Neuron (in vitro differentiated cells): ENCODE measurements at regions not wholly inside any gene's neighbourhood (a gene's known extent, or its start where the extent isn't known, plus 50 kb on each side); places are given as distances from the start of the nearest gene placed in this dataset.

Experiments
- H2AFZ ChIP-seq: one replicate; pipeline ENCODE4 v1.6.1; 2013; ENCODE audit warnings: low read depth, mild to moderate bottlenecking, inconsistent platforms, low read length, moderate library complexity
- H3K27me3 ChIP-seq: one replicate; pipeline ENCODE4 v1.6.1; 2013; ENCODE audit warnings: low read length; ENCODE audit not compliant: insufficient read depth
- H3K36me3 ChIP-seq: one replicate; pipeline ENCODE4 v1.6.1; 2013; ENCODE audit warnings: low read length; ENCODE audit not compliant: insufficient read depth
- H3K4me1 ChIP-seq: one replicate; pipeline ENCODE4 v1.6.1; 2013; ENCODE audit warnings: low read length; ENCODE audit not compliant: insufficient read depth
- H3K4me3 ChIP-seq: 2 replicates; pipeline ENCODE4 v1.5.1; 2013; ENCODE audit warnings: mild to moderate bottlenecking, low read length, moderate library complexity
- H3K9me3 ChIP-seq: one replicate; pipeline ENCODE4 v1.6.1; 2013; ENCODE audit warnings: low read length

DNA sequence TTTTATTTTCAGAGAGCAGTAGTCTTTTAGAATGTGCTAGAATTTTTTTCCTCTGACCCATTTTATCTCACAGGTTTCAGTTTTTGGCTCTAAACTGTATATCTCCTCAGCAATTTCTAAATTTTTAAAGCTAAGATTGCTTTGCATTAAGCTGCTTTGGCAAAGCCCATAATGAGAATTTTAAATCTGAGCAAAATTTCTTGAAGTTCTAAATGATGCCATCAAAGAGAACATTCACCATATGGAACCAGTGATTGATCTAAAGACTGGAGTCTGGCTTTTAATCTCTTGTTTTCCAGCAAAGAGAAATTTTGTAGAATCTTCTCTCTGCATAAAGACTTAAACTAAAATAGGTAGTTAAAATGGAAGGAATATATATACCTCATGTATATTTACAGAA lies 313.6 kb downstream of the TBC1D32 start:
- Histone ChIP-seq H2AFZ (no peak overlapping the region), H3K4me3 (no peak overlapping the region), H3K9me3 (no peaks in the 10 kb centered on the region), H3K4me1 (no peaks in the 10 kb centered on the region), H3K36me3 (no peaks in the 10 kb centered on the region), H3K27me3 (no peaks in the 10 kb centered on the region)

GRCh38 chr6:121008553-121008952 lies 325.7 kb downstream of the TBC1D32 start:
- no peaks in the 10 kb centered on the region for H3K4me1 ChIP-seq
- H2AFZ ChIP-seq = no peak overlapping the region
- no peaks in the 10 kb centered on the region for H3K9me3 ChIP-seq
- H3K4me3 ChIP-seq = no peak overlapping the region
- no peaks in the 10 kb centered on the region for H3K27me3 ChIP-seq
- H3K36me3 ChIP-seq = no peaks in the 10 kb centered on the region

GRCh38 chr6:121006024-121006423 lies 328.3 kb downstream of the TBC1D32 start:
- H3K36me3 ChIP-seq = no peaks in the 10 kb centered on the region
- no peak overlapping the region for H3K4me3 ChIP-seq
- no peaks in the 10 kb centered on the region for H3K9me3 ChIP-seq
- no peaks in the 10 kb centered on the region for H3K4me1 ChIP-seq
- H3K27me3 ChIP-seq = no peaks in the 10 kb centered on the region
- H2AFZ ChIP-seq = no peak overlapping the region

DNA sequence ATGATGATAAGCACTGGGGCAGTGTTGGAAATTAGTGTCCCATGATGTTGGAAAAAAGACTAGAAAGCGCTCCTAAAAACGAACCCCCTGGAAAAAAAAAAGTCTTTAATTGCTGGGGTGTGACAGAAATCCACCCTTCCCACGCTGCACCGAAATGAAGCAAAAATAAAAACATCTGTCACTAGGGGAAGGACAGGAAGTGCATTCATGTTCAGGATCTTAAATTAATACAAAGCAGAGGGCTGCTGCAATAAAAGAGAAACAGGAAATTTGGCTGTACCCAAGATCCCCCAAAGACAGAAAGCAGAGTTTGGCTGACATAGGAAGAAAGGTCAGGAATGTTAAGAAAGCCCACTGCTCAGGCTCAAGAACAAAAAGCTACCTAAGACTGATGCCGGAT lies 333.9 kb downstream of the TBC1D32 start:
- no peaks in the 10 kb centered on the region for H3K27me3 ChIP-seq
- no peaks in the 10 kb centered on the region for H3K4me1 ChIP-seq
- no peak overlapping the region for H2AFZ ChIP-seq
- no peaks in the 10 kb centered on the region for H3K9me3 ChIP-seq
- no peaks in the 10 kb centered on the region for H3K36me3 ChIP-seq
- H3K4me3 ChIP-seq = no peak overlapping the region

- Histone ChIP-seq H3K9me3 (no peaks in the 10 kb centered on the region), H3K4me3 (no peak overlapping the region), H3K27me3 (no peaks in the 10 kb centered on the region), H3K36me3 (no peaks in the 10 kb centered on the region), H2AFZ (no peak overlapping the region), H3K4me1 (peaks cover 3% of the 10 kb centered on the region)
Measured at GRCh38 chr6:120996340-120996739, 337.9 kb downstream of the TBC1D32 start.

DNA sequence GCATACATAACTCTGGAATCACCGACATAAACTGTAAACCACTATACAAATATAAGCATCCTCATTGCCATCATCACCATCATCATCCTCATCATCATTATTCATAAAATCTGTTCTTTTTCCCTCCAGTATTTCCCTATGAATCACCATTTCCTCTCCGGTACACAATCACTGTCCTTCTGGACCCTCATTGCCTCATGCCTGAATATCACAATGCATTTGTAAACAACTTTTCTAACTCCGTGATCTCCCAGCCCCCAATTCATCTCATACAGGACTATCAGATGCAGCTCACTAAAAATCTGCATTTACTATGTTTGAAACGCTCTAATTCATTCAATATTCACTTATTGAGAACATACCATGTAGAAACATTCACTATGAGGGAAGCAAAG lies 339.7 kb downstream of the TBC1D32 start:
- Histone ChIP-seq H3K4me1 (peaks cover 3% of the 10 kb centered on the region), H3K27me3 (no peaks in the 10 kb centered on the region), H3K4me3 (no peak overlapping the region), H3K9me3 (no peaks in the 10 kb centered on the region), H2AFZ (no peak overlapping the region), H3K36me3 (no peaks in the 10 kb centered on the region)

DNA sequence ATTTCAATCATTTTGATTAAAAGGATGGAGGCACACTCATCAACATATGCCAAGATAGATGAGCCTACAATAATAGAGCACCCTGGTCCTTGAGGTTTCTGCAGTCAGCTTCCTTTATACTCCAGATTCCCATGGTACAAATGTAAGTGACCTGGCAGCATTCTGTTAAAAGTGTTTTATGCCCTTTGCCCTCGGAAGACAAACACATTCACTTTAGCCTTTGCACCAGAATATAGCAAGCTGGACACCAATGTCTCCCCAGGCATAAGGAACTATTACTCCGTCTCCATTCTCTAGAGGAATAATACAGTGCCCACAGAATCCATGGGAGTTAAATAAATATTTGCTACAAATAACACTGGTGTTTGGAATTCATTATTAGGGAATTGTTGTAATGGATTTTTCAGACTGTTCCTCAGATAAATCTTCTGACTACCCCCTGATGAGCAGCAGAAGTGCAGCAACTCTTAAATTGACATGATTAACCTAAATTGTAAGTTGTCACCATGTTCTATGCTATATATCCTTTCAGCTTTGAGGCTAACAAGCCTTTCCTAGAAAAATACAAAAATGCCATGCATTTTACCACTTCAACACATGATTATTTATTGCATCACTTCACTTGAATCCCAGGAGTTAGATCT lies 340.2 kb downstream of the TBC1D32 start:
- no peaks in the 10 kb centered on the region for H3K27me3 ChIP-seq
- no peaks in the 10 kb centered on the region for H3K36me3 ChIP-seq
- no peaks in the 10 kb centered on the region for H3K9me3 ChIP-seq
- H3K4me1 ChIP-seq = peaks cover 3% of the 10 kb centered on the region
- H2AFZ ChIP-seq = no peak overlapping the region
- H3K4me3 ChIP-seq = no peak overlapping the region

DNA sequence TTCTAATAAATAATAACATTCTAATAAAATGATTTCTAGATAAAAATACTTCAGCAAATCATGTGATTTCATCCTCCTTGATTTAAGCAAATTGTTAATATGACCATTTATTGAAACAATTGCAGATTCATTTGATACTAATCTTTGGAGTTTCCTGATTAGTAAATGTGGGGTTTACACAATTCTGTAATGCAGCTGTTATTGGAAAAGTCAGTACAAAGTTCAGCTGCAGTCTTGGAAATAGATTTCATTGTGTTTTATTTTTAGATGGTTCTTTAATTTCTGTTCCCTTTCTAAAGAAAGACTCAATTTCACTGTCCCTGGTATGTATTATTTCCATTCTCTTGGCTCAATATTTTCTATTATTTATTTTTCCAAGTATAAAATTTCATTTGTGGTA lies 342.0 kb downstream of the TBC1D32 start:
- H3K36me3 ChIP-seq = no peaks in the 10 kb centered on the region
- no peak overlapping the region for H2AFZ ChIP-seq
- peaks cover 3% of the 10 kb centered on the region for H3K4me1 ChIP-seq
- H3K4me3 ChIP-seq = no peak overlapping the region
- no peaks in the 10 kb centered on the region for H3K9me3 ChIP-seq
- H3K27me3 ChIP-seq = no peaks in the 10 kb centered on the region

- H3K4me1 ChIP-seq = peaks cover 3% of the 10 kb centered on the region
Measured at GRCh38 chr6:120990866-120991265, 343.4 kb downstream of the TBC1D32 start.

DNA sequence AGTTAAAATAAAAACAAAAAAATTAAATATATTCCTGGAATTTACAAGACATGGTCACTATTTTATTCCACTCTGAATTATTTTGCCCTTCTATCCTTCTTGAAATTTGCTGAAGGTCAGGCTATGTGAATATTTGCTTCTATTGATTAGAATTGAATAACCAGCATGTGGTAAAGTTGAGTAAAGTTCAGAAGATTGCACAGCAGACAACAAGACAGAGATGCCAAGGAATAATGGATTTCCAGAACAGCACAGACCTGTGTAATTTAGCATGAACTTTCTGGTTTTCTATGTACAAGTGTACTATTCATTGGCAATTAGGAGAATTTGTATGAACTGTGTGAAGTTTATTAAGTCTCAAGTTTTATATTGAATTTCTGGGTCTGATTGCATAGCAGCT lies 352.4 kb downstream of the TBC1D32 start:
- Histone ChIP-seq H3K4me1 (no peaks in the 10 kb centered on the region), H3K4me3 (no peak overlapping the region), H2AFZ (no peak overlapping the region), H3K9me3 (no peaks in the 10 kb centered on the region), H3K36me3 (no peaks in the 10 kb centered on the region), H3K27me3 (no peaks in the 10 kb centered on the region)

More at GRCh38 chr6:120990866-120991265, 343.4 kb downstream of the TBC1D32 start:
- no peaks in the 10 kb centered on the region for H3K9me3 ChIP-seq
- H3K4me3 ChIP-seq = no peak overlapping the region
- H3K36me3 ChIP-seq = no peaks in the 10 kb centered on the region
- H2AFZ ChIP-seq = no peak overlapping the region
- no peaks in the 10 kb centered on the region for H3K27me3 ChIP-seq

DNA sequence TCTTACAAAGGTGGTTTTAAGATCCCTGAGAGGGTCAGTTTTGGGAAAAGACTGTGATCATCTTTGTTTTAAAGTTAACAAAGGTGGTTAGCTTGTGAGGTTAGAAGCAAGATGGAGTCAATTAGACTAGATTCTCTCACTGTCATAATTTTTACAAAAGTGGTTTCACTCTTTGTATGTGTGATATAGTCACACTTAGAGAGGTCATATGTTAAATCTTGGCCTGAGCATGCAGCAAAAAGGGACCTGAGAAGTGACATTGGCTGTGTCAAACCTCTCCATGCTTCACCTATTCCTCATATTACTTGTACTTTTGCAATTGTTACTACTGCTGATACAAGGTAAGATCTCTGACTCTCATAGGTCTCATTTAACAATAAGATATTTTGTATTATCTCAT lies 368.0 kb downstream of the TBC1D32 start:
- no peak overlapping the region for H2AFZ ChIP-seq
- no peaks in the 10 kb centered on the region for H3K4me1 ChIP-seq
- H3K36me3 ChIP-seq = no peaks in the 10 kb centered on the region
- no peaks in the 10 kb centered on the region for H3K9me3 ChIP-seq
- no peaks in the 10 kb centered on the region for H3K27me3 ChIP-seq
- H3K4me3 ChIP-seq = no peak overlapping the region

DNA sequence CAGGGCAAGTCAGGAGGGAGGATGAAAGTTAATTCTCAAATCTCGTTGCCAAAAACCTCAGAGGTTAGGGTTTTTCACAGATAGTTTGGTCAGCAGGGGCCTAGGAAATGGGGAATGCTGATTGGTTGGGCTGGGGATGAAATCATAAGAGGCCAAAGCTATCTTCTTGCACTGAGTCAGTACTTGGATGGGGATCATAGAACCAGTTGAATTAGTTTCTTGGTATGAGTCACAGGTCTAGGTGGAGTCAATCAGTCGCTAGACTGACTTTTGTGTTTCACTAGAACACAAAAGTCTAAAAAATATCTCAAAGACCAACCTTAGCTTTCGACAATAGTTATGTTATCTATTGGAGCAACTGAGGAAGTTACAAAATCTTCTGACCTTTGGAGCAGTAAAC lies 368.5 kb downstream of the TBC1D32 start:
- H3K4me3 ChIP-seq = no peak overlapping the region
- no peak overlapping the region for H2AFZ ChIP-seq
- no peaks in the 10 kb centered on the region for H3K9me3 ChIP-seq
- no peaks in the 10 kb centered on the region for H3K27me3 ChIP-seq
- H3K36me3 ChIP-seq = no peaks in the 10 kb centered on the region
- no peaks in the 10 kb centered on the region for H3K4me1 ChIP-seq

DNA sequence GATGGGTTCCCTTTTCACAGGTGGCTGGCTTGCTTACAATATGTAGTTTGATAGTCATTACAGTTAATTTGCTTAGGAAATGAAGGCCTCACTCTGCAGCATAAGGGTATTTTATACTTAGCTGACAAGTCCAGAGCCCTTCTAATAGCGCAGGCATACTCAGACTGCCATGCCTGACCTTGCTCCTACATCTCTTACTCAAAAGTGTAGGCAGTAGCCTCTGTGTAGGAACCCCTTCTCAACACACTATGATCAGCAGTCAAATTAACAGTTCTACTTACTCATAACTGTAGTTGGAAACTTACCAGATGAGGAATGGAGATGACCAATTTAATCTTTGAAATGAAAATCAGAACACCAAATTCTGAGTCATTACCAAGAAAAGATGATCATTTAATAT lies 373.5 kb downstream of the TBC1D32 start:
- Histone ChIP-seq H3K9me3 (no peaks in the 10 kb centered on the region), H2AFZ (no peak overlapping the region), H3K27me3 (no peaks in the 10 kb centered on the region), H3K4me1 (no peaks in the 10 kb centered on the region), H3K4me3 (no peak overlapping the region), H3K36me3 (no peaks in the 10 kb centered on the region)

GRCh38 chr6:120954111-120954510 lies 380.2 kb downstream of the TBC1D32 start:
- Histone ChIP-seq H3K27me3 (no peaks in the 10 kb centered on the region), H3K4me1 (no peaks in the 10 kb centered on the region), H3K9me3 (no peaks in the 10 kb centered on the region), H2AFZ (no peak overlapping the region), H3K36me3 (no peaks in the 10 kb centered on the region), H3K4me3 (no peak overlapping the region)
